Left lung (tissue), 4 donors: ENCODE measurements at regions not wholly inside any gene's neighbourhood (a gene's known extent, or its start where the extent isn't known, plus 50 kb on each side); places are given as distances from the start of the nearest gene placed in this dataset.
"Not testable (repeated sequence)": the region's sequence is repeated elsewhere in the genome, so short reads cannot be mapped to it uniquely, and the experiment has no call there.

Source experiments
- ATAC-seq: fragments of 200-7000 bp; cut with Tn5 transposase; one replicate; pipeline ENCODE4 v1.9.1; 2020; ENCODE audit warnings: moderate library complexity
- DNase-seq, 4 donors: peaks; one replicate each; pipeline ENCODE4 v3.0.0-alpha.2; 2013 to 2020
- H3K27ac ChIP-seq, 2 donors: fragments of 200-600 bp; sonication (generic) in 1 of 2; one replicate each; pipeline versions ENCODE4 v1.5.0 to v1.8.0; 2020 to 2021
- H3K27me3 ChIP-seq, 2 donors: fragments of 200-600 bp; sonication (generic) in 1 of 2; one replicate each; pipeline versions ENCODE4 v1.5.0 to v1.8.0; 2020 to 2021
- H3K36me3 ChIP-seq, 2 donors: fragments of 200-600 bp; sonication (generic) in 1 of 2; one replicate each; pipeline versions ENCODE4 v1.5.0 to v1.8.0; 2020 to 2021
- H3K4me1 ChIP-seq, 2 donors: fragments of 200-600 bp; one replicate each; pipeline ENCODE4 v1.8.0; 2021
- H3K4me3 ChIP-seq, 2 donors: fragments of 200-600 bp; sonication (generic) in 1 of 2; one replicate each; pipeline versions ENCODE4 v1.5.0 to v1.8.0; 2020 to 2021; ENCODE audit warnings: mild to moderate bottlenecking in 1 of 2
- H3K9me3 ChIP-seq, 2 donors: fragments of 200-600 bp; sonication (generic) in 1 of 2; one replicate each; pipeline versions ENCODE4 v1.5.0 to v1.8.0; 2020 to 2021
- intact Hi-C, 2 donors: fragments of 100-400 bp; cut with DNase I; formaldehyde crosslinking; loops; one replicate each; pipeline versions ENCODE4 v1.11.2 to v1.14.2; 2022
- TF ChIP-seq, protein P1 (sequence below), 2 donors: fragments of 200-600 bp; sonication (generic) in 1 of 2; IDR thresholded peaks; one replicate each; pipeline versions ENCODE4 v1.5.0 to v1.8.0; 2021; ENCODE audit warnings: antibody characterized with exemption in 2 of 2
- donor health status: DM: no; HTN: yes; CAD: no.
- donor health status: DM: no; HTN: no; CAD: no.

GRCh38 chr6:140002396-140003022 is 628.1 kb upstream of the CITED2 start:
- intact Hi-C loops, result no loop called here

DNA sequence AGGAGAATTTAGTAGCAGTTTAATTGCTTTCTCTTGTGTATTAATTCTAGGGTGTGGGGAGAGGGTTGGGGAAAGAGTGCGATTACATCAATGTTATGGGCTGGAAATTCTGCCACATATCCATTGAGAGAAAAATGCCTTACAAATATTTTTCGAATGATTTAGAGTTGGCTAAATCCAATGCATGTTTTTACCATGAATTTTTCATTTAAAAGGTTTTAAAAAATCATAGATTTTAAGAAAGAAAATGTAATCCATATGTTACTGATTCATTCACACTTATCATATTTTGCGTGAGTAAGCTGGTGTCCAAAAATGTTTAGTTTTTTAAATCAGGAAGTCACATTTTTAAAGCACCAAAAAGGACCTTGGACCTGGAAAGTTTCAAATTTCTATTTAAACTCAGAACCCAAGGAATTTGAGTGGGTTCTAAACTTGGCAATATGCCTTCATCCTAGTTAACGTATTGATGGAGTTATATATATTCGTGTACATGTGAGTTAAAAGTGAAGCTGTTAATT is 627.4 kb upstream of the CITED2 start:
- TF ChIP-seq, protein P1, sequence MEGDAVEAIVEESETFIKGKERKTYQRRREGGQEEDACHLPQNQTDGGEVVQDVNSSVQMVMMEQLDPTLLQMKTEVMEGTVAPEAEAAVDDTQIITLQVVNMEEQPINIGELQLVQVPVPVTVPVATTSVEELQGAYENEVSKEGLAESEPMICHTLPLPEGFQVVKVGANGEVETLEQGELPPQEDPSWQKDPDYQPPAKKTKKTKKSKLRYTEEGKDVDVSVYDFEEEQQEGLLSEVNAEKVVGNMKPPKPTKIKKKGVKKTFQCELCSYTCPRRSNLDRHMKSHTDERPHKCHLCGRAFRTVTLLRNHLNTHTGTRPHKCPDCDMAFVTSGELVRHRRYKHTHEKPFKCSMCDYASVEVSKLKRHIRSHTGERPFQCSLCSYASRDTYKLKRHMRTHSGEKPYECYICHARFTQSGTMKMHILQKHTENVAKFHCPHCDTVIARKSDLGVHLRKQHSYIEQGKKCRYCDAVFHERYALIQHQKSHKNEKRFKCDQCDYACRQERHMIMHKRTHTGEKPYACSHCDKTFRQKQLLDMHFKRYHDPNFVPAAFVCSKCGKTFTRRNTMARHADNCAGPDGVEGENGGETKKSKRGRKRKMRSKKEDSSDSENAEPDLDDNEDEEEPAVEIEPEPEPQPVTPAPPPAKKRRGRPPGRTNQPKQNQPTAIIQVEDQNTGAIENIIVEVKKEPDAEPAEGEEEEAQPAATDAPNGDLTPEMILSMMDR (IDR thresholded peaks at IDR 0.05), result no peak

More at GRCh38 chr6:140002396-140003022, 628.1 kb upstream of the CITED2 start:
- Histone ChIP-seq H3K4me3 (no peak overlapping the region), H3K9me3 (no peaks in the 10 kb centered on the region), H3K4me1 (no peaks in the 10 kb centered on the region), H3K27me3 (no peaks in the 10 kb centered on the region), H3K27ac (no peak overlapping the region), H3K36me3 (no peaks in the 10 kb centered on the region)
- no peak for DNase-seq
- no peak for ATAC-seq
- TF ChIP-seq, protein P1 (IDR thresholded peaks at IDR 0.05), result no peak

GRCh38 chr6:140001005-140001404 is 626.6 kb upstream of the CITED2 start:
- DNase-seq (no peak), ATAC-seq (no peak)
- intact Hi-C loops, result no loop called here
- H3K27ac ChIP-seq, result no peak overlapping the region
- no peaks in the 10 kb centered on the region for H3K9me3 ChIP-seq
- H3K4me1 ChIP-seq, result no peaks in the 10 kb centered on the region
- TF ChIP-seq, protein P1 (IDR thresholded peaks at IDR 0.05), result no peak
- no peak overlapping the region for H3K4me3 ChIP-seq
- no peaks in the 10 kb centered on the region for H3K36me3 ChIP-seq
- no peaks in the 10 kb centered on the region for H3K27me3 ChIP-seq

More for the DNA sequence above, 627.4 kb upstream of the CITED2 start:
- Histone ChIP-seq H3K9me3 (no peaks in the 10 kb centered on the region), H3K4me3 (no peak overlapping the region), H3K27ac (no peak overlapping the region), H3K27me3 (no peaks in the 10 kb centered on the region), H3K36me3 (no peaks in the 10 kb centered on the region), H3K4me1 (no peaks in the 10 kb centered on the region)
- intact Hi-C loops, result no loop called here
- ATAC-seq (no peak), DNase-seq (no peak)

DNA sequence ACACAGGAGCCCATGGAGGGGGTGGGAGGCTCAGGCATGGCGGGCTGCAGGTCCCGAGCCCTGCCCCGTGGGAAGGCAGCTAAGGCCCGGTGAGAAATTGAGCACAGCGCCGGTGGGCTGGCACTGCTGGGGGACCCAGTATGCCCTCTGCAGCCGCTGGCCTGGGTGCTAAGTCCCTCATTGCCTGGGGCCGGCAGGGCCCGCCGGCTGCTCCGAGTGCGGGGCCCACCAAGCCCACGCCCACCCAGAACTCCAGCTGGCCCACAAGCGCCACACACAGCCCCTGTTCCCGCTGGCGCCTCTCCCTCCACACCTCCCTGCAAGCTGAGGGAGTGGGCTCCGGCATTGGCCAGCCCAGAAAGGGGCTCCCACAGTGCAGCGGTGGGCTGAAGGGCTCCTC is 625.2 kb upstream of the CITED2 start:
- H3K4me3 ChIP-seq, H3K27me3 ChIP-seq, H3K36me3 ChIP-seq, intact Hi-C loops, ATAC-seq, H3K9me3 ChIP-seq, H3K27ac ChIP-seq, H3K4me1 ChIP-seq: not testable (repeated sequence)
- DNase-seq, result peak in 1 of 4 donors; percentile 65

- H3K9me3 ChIP-seq, H3K36me3 ChIP-seq, H3K27me3 ChIP-seq, DNase-seq, ATAC-seq, intact Hi-C loops, H3K4me3 ChIP-seq, H3K4me1 ChIP-seq, H3K27ac ChIP-seq: not testable (repeated sequence)
Observed at GRCh38 chr6:139998478-139998877, 624.0 kb upstream of the CITED2 start.

DNA sequence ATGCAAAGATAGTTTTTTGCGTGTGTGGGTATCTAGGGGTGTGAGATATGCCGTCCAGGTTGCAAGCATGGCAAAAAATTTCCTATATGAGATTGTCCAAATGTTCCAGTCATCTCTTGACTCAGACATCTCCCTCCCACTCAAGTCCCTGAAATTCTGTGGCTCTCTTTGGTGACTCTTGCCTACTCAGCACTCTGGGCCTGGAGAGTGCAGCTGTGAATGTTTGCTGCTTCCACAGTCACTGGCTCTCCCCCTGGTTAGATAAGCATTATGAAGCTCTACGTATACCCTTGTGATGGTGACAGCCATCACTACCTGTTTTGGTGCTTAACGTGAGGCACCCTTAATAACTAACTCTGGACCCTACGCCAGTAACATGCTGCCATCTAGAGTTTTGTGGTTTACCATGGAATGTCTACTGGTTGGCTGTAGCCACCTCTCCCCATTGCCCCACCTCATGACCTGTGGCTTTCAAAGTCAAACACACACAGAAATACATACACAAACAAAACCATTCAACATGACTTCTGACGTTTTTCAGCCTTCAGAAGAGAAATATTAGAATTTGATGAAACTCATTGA is 621.9 kb upstream of the CITED2 start:
- no peak for DNase-seq
- TF ChIP-seq, protein P1 (IDR thresholded peaks at IDR 0.05), result no peak
- H3K27me3 ChIP-seq, result no peaks in the 10 kb centered on the region
- no peaks in the 10 kb centered on the region for H3K36me3 ChIP-seq
- no peaks in the 10 kb centered on the region for H3K4me1 ChIP-seq
- intact Hi-C loops, result no loop called here
- peak; percentile 95 for ATAC-seq
- no peak overlapping the region for H3K4me3 ChIP-seq
- no peaks in the 10 kb centered on the region for H3K9me3 ChIP-seq
- no peak overlapping the region for H3K27ac ChIP-seq
